Astrocyte of the cerebellum (primary cell): ENCODE measurements at regions not wholly inside any gene's neighbourhood (a gene's known extent, or its start where the extent isn't known, plus 50 kb on each side); places are given as distances from the start of the nearest gene placed in this dataset.

Experiments used
- DNase-seq: peaks from one replicate; pipeline ENCODE4 v3.0.0-alpha.2; 2011; ENCODE audit warnings: low read depth
- H3K4me3 ChIP-seq: 2 replicates; pipeline ENCODE4 v1.5.1; 2011; ENCODE audit warnings: mild to moderate bottlenecking, low read depth, low read length, moderate library complexity
- CTCF ChIP-seq: IDR thresholded peaks from 2 replicates; pipeline ENCODE4 v1.5.1; 2012; ENCODE audit warnings: low read length, low read depth, moderate library complexity, mild to moderate bottlenecking; ENCODE audit errors: missing control alignments
- in situ Hi-C: cut with HindIII; loops from 2 replicates; pipeline ENCODE4 v1.10.0; 2017; ENCODE audit warnings: low sequenced_read_pairs

DNA sequence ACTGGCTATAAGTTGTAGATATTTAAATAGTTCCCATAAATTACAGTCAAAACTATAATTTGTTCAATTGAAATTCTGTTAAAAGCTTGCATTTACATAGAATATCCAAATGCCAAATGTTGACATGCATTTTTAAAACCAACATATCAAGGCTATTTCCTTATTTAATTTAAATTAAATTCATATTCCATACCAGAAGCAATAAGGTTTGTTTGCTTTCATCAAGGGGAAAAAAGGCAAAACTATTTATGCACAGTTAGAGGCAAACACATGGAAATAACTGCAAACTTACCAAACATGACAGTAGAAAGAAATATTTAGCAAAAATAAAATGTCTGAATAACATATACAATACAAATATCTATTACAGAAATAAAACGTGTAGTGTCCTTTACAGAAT is 1581.2 kb upstream of the TENM4 start:
- DNase-seq: no peak
- H3K4me3 ChIP-seq: no peak overlapping the region
- in situ Hi-C loops: no loop called here
- TF ChIP-seq CTCF: no peak

DNA sequence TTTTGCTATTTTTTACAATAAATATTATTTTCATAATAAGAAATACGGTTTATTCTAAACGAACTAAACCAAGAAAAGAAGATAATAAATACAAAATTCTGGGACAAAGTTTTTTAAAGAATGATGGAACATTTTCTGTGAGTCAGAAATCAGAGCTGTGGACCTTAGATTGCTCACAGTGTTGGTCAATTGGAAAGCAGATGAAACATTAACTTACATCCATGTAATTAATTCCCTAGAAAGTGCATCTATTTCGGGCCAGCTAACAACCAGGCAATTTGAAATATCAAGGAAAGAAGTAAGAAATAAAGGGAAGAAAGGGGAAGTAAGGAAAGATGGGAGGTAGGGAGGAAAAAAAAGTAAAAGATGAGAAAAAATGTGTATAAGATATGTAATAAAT is 1569.8 kb upstream of the TENM4 start:
- no peak for TF ChIP-seq CTCF
- no peak for DNase-seq
- no peak overlapping the region for H3K4me3 ChIP-seq
- in situ Hi-C loops: no loop called here

- no peak overlapping the region for H3K4me3 ChIP-seq
- peak; percentile 12 for DNase-seq
- in situ Hi-C loops: no loop called here
- TF ChIP-seq CTCF: no peak
Observed at GRCh38 chr11:81007046-81007445, 1566.2 kb upstream of the TENM4 start.

GRCh38 chr11:81005595-81005994 is 1564.8 kb upstream of the TENM4 start:
- in situ Hi-C loops: no loop called here

DNA sequence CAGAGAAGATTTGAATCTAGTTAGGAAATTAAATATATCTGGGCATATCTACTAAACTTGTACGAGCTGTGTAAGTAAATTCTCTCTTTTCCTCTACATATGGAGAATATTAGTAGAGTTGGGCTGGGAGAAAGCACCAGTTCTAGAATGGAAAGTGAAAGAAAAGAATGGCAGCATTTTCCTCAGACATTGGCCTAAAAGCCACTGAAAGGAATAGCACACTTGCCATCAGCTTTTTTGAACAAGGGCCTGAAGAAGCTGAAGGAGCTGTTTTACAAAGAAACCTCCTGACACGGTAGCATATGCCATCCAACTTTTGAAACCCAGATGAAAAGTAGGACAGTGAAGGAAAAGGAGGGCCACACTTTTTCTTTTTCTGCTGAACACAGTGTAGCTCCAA is 1563.7 kb upstream of the TENM4 start:
- H3K4me3 ChIP-seq: no peak overlapping the region
- no peak for DNase-seq
- in situ Hi-C loops: no loop called here
- no peak for TF ChIP-seq CTCF

More at GRCh38 chr11:81005595-81005994, 1564.8 kb upstream of the TENM4 start:
- TF ChIP-seq CTCF: no peak
- no peak overlapping the region for H3K4me3 ChIP-seq
- peak; percentile 70 for DNase-seq

DNA sequence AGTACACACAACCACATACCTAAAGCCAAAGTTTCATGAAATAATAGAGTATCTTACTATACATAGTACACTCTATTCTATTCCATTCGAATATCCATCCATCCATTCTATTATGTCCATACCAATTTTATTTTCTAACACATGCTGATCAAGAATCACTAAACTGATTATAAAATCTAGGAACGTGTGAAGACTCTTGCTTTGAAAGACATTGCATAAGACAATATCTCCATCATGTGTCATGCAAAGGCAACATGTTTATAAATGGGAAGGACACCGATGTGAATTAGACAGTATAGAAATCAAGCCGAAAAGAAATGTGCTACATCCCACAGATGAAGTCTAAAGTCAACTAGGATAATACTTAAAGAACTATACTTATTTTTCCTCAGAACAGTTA is 1561.5 kb upstream of the TENM4 start:
- no peak for DNase-seq
- H3K4me3 ChIP-seq: no peak overlapping the region
- in situ Hi-C loops: no loop called here
- TF ChIP-seq CTCF: no peak

GRCh38 chr11:81000735-81001134 is 1559.9 kb upstream of the TENM4 start:
- in situ Hi-C loops: no loop called here
- no peak overlapping the region for H3K4me3 ChIP-seq
- no peak for DNase-seq
- TF ChIP-seq CTCF: no peak
